ENCODE measurements at regions not wholly inside any gene's neighbourhood (a gene's known extent, or its start where the extent isn't known, plus 50 kb on each side); places are given as distances from the start of the nearest gene placed in this dataset.

DNA sequence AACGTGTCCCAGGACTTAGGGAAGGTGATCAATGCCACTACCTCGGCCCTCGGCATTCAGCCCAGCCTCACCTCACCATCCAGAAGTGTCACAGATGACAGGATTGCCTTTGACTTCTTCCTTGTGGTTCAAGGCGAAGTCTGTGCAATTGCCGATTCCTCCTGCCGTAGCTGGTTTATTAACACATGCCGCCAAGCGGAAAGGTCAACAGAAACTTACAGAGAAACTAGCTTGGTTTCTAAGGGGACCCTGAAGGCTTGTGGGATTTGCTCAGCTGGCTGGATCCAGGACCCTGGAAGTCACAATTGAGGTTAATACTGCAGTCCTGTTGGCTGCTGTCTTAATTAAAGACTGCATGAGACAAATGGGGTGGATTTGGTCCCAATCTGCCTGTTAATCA, 65.6 kb downstream of the SHANK2 start:
- TF ChIP-seq, protein P1, sequence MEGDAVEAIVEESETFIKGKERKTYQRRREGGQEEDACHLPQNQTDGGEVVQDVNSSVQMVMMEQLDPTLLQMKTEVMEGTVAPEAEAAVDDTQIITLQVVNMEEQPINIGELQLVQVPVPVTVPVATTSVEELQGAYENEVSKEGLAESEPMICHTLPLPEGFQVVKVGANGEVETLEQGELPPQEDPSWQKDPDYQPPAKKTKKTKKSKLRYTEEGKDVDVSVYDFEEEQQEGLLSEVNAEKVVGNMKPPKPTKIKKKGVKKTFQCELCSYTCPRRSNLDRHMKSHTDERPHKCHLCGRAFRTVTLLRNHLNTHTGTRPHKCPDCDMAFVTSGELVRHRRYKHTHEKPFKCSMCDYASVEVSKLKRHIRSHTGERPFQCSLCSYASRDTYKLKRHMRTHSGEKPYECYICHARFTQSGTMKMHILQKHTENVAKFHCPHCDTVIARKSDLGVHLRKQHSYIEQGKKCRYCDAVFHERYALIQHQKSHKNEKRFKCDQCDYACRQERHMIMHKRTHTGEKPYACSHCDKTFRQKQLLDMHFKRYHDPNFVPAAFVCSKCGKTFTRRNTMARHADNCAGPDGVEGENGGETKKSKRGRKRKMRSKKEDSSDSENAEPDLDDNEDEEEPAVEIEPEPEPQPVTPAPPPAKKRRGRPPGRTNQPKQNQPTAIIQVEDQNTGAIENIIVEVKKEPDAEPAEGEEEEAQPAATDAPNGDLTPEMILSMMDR (IDR thresholded peaks at IDR 0.05; ENCODE audit: low read depth, low read length, poor library complexity, severe bottlenecking) = no peak
- no peak for TF ChIP-seq EZH2phosphoT487 (IDR thresholded peaks at IDR 0.05; ENCODE audit: borderline replicate concordance, low read length)

All from DOHH2 (cell line).